ENCODE measurements at regions not wholly inside any gene's neighbourhood (a gene's known extent, or its start where the extent isn't known, plus 50 kb on each side); places are given as distances from the start of the nearest gene placed in this dataset.
A peak's percentile ranks its signal among the peaks of the same experiment; 100 is the strongest.

DNA sequence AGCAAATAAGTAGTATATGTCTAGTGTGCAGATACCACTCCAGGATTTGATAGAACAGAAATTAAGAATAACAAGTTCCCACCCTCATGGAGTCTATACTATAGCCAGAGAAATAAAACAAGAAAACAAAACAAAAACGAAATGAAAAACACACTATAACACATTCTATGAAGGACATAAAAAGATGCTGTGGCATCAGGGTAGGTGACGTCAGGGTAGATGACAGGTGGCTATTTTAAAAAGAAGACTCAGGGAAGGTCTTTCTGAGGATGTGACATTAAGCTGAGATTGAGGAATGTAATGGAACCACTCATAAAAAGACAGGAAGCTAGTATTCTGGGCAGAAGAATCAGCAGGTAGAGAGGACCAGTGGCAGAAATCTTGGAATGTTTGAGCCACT is 469.6 kb downstream of the RAP2B start:
- no peaks in the 10 kb centered on the region for H3K9me3 Mint-ChIP-seq
- H3F3A ChIP-seq (ENCODE audit: low read depth), result no peaks in the 10 kb centered on the region
- H3K4me1 ChIP-seq, result peaks cover 9% of the 10 kb centered on the region
- H2AFZ ChIP-seq (replicated peaks), result no peak overlapping the region
- no peak overlapping the region for H3K4me3 Mint-ChIP-seq
- no peaks in the 10 kb centered on the region for H3K9me3 ChIP-seq (ENCODE audit: low read depth)
- no peaks in the 10 kb centered on the region for H3K27me3 ChIP-seq
- no peaks in the 10 kb centered on the region for H3K79me2 ChIP-seq (ENCODE audit: low read depth)
- no peak overlapping the region for H3K4me2 ChIP-seq
- no peak for DNase-seq (ENCODE audit: low spot score)
- H3K9ac ChIP-seq, result no peak overlapping the region
- H3K27ac Mint-ChIP-seq, result no peak overlapping the region
- H3K27ac ChIP-seq, result no peak overlapping the region
- TF ChIP-seq EZH2phosphoT487 (IDR thresholded peaks at IDR 0.05) (no peak), EZH2 (IDR thresholded peaks at IDR 0.05) (no peak)
- no peaks in the 10 kb centered on the region for H3K36me3 Mint-ChIP-seq
- H3K27me3 Mint-ChIP-seq (ENCODE audit: insufficient read depth, low read depth), result peaks cover 2% of the 10 kb centered on the region
- no peaks in the 10 kb centered on the region for H3K4me1 Mint-ChIP-seq
- H4K20me1 ChIP-seq (ENCODE audit: low read depth), result no peaks in the 10 kb centered on the region
- no peak overlapping the region for H3K4me3 ChIP-seq
- no peaks in the 10 kb centered on the region for H3K36me3 ChIP-seq

DNA sequence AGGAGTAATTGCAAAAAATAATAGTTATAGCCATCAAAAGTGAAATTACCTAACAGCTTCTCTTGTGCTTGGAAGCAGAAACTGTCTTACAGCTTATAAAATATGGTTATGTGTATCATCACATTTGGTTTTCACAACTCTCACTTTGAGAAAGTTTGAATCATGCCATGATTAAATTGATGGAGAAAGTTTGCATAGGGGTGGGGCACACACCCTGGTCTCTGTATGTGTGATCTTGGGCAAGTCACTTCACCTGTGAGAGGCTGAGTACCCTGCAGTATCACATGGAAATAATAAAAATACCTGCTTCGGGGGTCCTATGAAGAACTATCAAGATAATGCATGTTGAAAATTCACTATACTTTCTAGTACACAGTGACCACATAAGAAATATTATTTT is 471.4 kb downstream of the RAP2B start:
- Histone ChIP-seq H3K4me2 (no peak overlapping the region), H3K27ac (no peak overlapping the region), H4K20me1 (ENCODE audit: low read depth) (no peaks in the 10 kb centered on the region), H3F3A (ENCODE audit: low read depth) (no peaks in the 10 kb centered on the region), H3K9ac (no peak overlapping the region), H3K27me3 (no peaks in the 10 kb centered on the region), H3K36me3 (no peaks in the 10 kb centered on the region), H3K4me1 (peaks cover 9% of the 10 kb centered on the region), H3K4me3 (no peak overlapping the region), H3K79me2 (ENCODE audit: low read depth) (no peaks in the 10 kb centered on the region), H2AFZ (replicated peaks) (no peak overlapping the region), H3K9me3 (ENCODE audit: low read depth) (no peaks in the 10 kb centered on the region)
- no peaks in the 10 kb centered on the region for H3K36me3 Mint-ChIP-seq
- H3K4me1 Mint-ChIP-seq, result no peaks in the 10 kb centered on the region
- no peak overlapping the region for H3K27ac Mint-ChIP-seq
- peaks cover 2% of the 10 kb centered on the region for H3K27me3 Mint-ChIP-seq (ENCODE audit: insufficient read depth, low read depth)
- no peak for DNase-seq (ENCODE audit: low spot score)
- H3K9me3 Mint-ChIP-seq, result no peaks in the 10 kb centered on the region
- TF ChIP-seq EZH2 (IDR thresholded peaks at IDR 0.05) (no peak), EZH2phosphoT487 (IDR thresholded peaks at IDR 0.05) (no peak)
- TF ChIP-seq, protein P1, sequence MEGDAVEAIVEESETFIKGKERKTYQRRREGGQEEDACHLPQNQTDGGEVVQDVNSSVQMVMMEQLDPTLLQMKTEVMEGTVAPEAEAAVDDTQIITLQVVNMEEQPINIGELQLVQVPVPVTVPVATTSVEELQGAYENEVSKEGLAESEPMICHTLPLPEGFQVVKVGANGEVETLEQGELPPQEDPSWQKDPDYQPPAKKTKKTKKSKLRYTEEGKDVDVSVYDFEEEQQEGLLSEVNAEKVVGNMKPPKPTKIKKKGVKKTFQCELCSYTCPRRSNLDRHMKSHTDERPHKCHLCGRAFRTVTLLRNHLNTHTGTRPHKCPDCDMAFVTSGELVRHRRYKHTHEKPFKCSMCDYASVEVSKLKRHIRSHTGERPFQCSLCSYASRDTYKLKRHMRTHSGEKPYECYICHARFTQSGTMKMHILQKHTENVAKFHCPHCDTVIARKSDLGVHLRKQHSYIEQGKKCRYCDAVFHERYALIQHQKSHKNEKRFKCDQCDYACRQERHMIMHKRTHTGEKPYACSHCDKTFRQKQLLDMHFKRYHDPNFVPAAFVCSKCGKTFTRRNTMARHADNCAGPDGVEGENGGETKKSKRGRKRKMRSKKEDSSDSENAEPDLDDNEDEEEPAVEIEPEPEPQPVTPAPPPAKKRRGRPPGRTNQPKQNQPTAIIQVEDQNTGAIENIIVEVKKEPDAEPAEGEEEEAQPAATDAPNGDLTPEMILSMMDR (IDR thresholded peaks at IDR 0.05), result no peak
- H3K4me3 Mint-ChIP-seq, result no peak overlapping the region

DNA sequence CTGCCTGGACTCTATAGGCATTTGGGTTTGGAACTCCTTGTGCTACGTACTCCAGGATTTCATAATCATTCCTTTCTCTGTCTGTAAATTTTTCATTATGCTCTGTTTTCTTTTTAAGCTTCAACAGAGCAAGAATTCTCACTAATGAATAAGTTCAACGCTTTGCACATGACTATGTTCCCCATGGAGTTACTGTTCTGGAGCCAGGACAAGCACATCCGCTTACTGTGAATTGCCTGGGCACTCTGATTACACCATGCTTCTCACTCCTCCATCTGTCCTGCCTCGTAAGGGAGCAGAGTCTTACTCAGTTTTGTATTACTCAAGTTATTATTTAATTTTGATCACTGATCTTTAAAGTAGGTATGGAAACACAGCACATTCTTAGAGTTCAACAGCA is 472.7 kb downstream of the RAP2B start:
- Histone ChIP-seq H2AFZ (replicated peaks) (no peak overlapping the region), H3K36me3 (no peaks in the 10 kb centered on the region), H3K27me3 (no peaks in the 10 kb centered on the region), H3K4me2 (no peak overlapping the region), H3K4me1 (peaks cover 9% of the 10 kb centered on the region), H4K20me1 (ENCODE audit: low read depth) (no peaks in the 10 kb centered on the region), H3K79me2 (ENCODE audit: low read depth) (no peaks in the 10 kb centered on the region), H3K9me3 (ENCODE audit: low read depth) (no peaks in the 10 kb centered on the region), H3K4me3 (no peak overlapping the region), H3K27ac (no peak overlapping the region), H3F3A (ENCODE audit: low read depth) (no peaks in the 10 kb centered on the region), H3K9ac (no peak overlapping the region)
- no peak overlapping the region for H3K27ac Mint-ChIP-seq
- no peak overlapping the region for H3K4me3 Mint-ChIP-seq
- no peaks in the 10 kb centered on the region for H3K9me3 Mint-ChIP-seq
- no peaks in the 10 kb centered on the region for H3K4me1 Mint-ChIP-seq
- peaks cover 2% of the 10 kb centered on the region for H3K27me3 Mint-ChIP-seq (ENCODE audit: insufficient read depth, low read depth)
- TF ChIP-seq, protein P1 (IDR thresholded peaks at IDR 0.05), result no peak
- no peak for TF ChIP-seq EZH2 (IDR thresholded peaks at IDR 0.05)
- TF ChIP-seq EZH2phosphoT487 (IDR thresholded peaks at IDR 0.05), result no peak
- DNase-seq (ENCODE audit: low spot score), result no peak
- H3K36me3 Mint-ChIP-seq, result no peaks in the 10 kb centered on the region

DNA sequence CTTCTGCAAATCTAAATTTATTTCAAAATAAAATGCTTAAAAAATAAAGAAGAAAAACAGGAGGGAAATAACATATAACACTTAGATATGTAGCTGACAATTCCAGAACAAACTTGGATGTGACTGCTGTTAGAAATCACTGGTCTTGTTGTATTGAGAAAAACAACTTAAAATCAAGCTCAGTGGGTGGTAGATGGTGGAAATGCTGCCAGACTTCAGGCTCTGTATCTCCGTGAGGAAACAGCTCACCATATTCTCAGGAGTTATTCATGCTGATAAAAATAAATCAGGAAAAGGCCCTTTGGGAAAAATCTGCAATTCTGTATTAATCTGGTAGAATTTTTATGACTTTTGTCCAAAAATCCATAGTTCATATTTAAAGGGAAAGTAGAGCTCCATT is 477.6 kb downstream of the RAP2B start:
- Mint-ChIP-seq H3K27ac (no peak overlapping the region), H3K4me3 (no peak overlapping the region)
- H3K9ac ChIP-seq, result no peak overlapping the region

More for the DNA sequence above, 477.6 kb downstream of the RAP2B start:
- Mint-ChIP-seq H3K9me3 (no peaks in the 10 kb centered on the region), H3K36me3 (no peaks in the 10 kb centered on the region), H3K27me3 (ENCODE audit: insufficient read depth, low read depth) (no peaks in the 10 kb centered on the region), H3K4me1 (peaks cover 3% of the 10 kb centered on the region)
- H3K79me2 ChIP-seq (ENCODE audit: low read depth), result no peaks in the 10 kb centered on the region
- peak overlapping the region; percentile 89 for H2AFZ ChIP-seq (replicated peaks)
- H3K4me2 ChIP-seq, result no peak overlapping the region
- TF ChIP-seq EZH2 (IDR thresholded peaks at IDR 0.05), result no peak
- no peak for TF ChIP-seq EZH2phosphoT487 (IDR thresholded peaks at IDR 0.05)
- TF ChIP-seq, protein P1 (IDR thresholded peaks at IDR 0.05), result no peak
- H3K36me3 ChIP-seq, result no peaks in the 10 kb centered on the region
- no peak overlapping the region for H3K27ac ChIP-seq
- H3K27me3 ChIP-seq, result no peaks in the 10 kb centered on the region
- no peak for DNase-seq (ENCODE audit: low spot score)
- peaks cover 6% of the 10 kb centered on the region for H3F3A ChIP-seq (ENCODE audit: low read depth)
- peaks cover 9% of the 10 kb centered on the region for H3K4me1 ChIP-seq
- no peaks in the 10 kb centered on the region for H4K20me1 ChIP-seq (ENCODE audit: low read depth)
- H3K4me3 ChIP-seq, result no peak overlapping the region
- no peaks in the 10 kb centered on the region for H3K9me3 ChIP-seq (ENCODE audit: low read depth)
